Bone marrow (tissue), 2 donors: ENCODE measurements at regions not wholly inside any gene's neighbourhood (a gene's known extent, or its start where the extent isn't known, plus 50 kb on each side); places are given as distances from the start of the nearest gene placed in this dataset.
"Not testable (repeated sequence)": the region's sequence is repeated elsewhere in the genome, so short reads cannot be mapped to it uniquely, and the experiment has no call there.

ENCODE experiments used
- DNase-seq, 2 donors: peaks; one replicate each; lab custom pipeline; 2025; lab: John Stamatoyannopoulos, UW

DNA sequence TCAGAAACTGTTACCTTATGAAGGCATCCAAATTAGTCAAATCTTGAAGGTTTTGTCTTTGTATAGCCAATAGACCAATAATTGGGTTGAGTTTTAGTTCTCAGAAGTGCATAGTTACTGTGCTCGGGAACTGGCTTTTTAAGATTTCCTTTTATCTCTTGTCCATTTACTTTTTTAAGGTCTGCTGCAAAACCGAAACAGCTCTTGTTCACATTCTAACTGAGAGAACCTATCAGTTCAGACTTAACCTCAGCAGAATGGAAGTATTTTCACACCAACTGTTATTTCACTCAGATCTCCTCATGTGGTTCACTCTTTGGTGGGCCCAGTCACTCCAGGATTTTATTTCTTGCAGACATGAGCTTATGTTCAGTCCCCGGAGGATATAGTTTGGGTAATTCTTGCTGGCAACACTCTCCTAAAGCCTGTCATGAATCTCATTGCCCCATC is 55.5 kb downstream of the TPBG start:
- no peak for DNase-seq

DNA sequence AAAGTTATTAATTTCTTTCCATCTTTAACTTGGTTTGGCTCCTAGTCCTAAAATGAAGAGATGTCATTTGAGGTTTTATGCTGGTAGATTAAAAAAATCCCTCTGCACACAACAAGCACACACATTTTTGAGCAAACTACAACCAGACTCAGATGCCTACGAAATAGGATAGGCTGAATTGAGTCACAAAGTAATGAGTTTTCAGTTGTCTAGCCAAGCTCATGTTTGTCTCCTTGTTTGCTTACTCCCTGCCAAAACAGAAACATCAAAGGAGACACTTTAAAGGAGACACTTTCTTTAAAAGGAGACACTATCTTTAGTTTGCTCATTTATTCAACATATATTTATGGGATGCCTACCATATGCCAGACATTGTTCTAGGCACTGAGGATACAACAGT is 56.2 kb downstream of the TPBG start:
- DNase-seq: no peak

DNA sequence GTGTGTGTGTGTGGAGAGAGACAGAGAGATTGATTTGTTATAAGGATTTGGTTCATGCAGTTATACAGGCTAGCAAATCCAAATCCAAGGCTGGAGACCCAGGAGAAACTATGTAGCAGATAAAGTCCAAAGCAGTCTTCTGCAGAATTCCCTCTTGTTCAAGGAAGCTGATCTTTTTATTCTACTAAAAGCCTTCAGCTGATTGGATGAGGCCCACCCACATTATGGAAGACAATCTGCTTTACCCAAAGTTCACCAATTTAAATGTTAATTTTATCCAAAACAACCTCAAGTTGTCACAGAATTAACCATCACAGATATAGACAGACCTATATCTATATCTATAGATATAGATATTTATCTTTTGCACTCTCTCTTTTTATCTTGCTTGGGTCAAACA is 67.0 kb downstream of the TPBG start:
- no peak for DNase-seq

DNA sequence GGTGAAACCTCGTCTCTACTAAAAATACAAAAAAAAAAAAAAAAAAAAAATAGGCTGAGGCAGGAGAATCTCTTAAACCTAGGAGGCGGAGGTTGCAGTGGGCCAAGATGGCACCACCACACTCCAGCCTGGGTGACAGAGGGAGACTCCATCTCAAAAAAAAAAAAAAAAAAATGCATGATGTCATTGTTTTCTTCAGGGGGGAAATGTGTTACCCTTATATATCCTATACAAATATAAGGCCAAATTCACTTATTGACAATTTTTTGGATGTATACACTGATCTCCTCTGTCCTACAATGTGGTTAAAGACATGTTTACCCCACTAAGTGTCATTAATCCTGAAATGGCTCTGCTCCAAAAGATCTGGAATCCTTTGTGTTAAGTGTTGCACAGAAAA is 73.1 kb downstream of the TPBG start:
- no peak for DNase-seq

DNA sequence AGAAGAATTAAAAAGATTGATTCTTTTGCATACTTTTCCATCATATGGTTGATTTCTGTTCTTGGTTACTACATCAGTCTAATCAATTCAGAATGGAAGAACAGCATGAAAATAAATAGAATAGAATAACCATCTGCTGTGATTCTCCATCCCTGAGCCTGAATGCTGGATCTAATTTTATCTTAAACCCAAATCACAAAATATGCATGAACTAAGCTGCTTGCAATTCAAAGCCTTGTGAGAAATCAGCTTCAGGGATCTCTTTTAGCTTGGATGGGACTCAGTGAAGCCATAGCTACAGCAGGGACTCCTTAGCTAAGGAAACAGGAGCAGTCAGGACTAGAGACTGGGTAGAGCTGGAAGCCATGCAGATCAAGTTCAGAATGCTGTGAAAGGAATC is 74.1 kb downstream of the TPBG start:
- no peak for DNase-seq

DNA sequence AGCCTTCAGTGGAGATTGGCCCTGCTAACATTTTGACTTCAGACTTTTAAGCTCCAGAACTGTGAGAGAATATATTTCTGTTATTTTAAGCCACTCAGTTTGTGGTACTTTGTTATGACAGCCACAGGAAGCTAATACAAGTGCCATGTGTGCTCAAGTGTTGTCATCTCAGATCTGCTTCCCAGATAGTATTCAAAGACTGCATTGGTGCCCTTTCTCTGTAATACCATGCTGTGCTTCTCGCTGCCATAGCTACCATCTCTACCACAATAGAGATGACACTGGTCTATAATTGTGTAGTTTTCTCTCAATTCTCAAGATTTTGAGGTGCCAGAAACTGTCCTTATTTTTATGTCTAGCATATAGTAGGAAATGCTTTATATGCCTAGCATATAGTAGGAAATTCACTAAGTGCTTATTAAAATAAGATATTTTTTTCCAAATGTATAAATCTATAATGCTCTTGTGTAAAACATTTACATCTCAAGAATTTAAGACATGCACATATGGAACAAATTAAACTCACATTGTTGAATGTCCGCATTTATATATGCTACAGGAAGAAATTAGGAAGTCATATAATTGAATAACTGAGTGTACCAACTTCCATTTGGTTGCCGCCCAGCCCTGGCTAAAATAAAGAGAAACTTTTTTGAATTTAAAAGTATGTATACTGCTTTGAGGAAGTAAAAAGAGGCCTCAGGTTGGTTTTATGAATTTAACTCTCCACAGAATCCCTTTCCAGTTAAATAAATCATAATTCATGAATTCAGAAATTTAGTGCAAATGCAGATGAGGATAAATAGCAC is 77.6 kb downstream of the TPBG start:
- DNase-seq: no peak

DNA sequence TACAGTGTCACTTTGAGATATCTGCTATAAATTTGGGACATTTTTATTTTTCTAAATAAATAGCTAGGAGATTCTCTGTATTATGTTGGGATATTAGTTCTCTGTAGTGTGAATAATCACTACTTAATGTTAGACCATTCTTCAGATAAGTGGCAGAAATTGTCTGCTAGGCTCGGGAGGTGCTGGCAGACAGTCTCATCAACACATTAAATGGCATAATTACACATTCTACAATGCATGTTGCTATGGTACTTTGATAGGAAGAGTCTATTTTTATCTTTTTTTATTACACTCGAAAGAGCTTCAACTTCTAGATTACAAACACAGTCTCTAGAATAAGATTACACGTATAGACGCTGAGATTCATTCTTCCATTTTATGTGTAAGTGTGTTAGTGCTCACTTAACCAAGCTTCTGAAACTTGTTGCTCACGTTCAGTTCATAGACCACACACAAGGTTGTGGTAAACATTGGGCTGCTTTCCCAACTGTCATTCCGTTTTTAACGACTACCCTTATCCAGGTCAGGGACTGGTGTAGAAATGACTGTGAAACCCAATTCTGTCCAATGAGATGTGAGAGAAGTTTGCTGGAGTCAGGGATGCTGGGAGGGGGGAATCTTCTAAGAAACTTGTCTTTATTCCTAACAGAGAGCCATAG is 78.6 kb downstream of the TPBG start:
- DNase-seq: no peak

DNA sequence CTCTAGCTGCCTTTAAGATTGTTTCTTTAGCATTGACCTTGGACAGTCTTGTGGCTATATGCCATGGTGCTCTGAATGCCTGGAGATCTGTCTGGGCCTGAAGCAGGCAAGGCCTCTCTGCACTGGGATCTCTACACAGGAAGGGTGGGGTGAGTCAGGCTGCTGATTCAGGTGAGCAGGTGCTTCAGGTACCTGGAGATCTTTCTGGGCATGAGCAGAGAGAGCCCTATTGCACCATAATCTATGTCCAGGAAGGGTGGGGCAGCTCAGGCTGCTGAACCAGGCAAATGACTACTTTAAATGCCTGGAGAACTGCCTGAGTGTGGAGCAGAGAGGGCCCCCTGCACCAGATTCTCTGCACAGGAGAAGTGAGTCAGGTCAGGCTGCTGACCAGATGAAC is 94.5 kb downstream of the TPBG start:
- no peak for DNase-seq

DNA sequence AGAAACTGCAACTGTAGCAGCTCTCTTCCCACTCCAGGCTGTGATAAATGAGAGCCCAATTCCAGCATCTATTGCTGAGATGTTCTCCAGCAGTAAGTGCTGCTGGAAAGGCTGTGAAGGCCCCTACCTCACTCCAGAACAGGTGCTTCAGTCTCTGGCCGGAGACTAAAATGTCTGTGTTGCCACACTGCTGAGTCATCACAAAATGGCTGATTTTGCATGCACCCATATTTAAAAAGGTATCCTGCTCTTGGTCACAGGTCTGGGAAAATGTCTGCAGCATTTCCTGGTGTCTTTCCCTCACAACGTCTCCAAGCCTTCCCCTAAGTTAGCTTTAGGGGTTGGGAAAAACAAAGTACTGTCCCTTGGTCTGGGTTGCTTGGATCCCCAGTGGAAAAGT is 95.1 kb downstream of the TPBG start:
- DNase-seq: no peak

DNA sequence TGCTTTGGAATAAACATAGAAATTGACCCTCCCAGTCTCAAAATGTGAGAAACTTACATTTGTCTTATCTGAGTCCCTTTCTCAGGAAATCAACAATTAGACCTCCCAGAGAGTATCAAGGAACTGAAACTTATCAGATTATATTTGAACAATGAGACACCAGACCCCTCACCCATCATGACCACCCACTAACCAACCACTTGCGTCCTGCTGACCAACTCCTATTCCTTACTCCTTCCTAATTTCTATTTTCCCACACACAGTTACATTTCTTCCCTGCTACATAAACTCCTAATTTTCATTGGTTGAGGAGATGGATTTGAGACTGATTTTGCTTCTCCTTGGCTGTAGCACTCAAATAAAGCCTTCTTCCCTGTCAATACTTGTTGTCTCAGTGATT is 97.9 kb downstream of the TPBG start:
- no peak for DNase-seq

DNA sequence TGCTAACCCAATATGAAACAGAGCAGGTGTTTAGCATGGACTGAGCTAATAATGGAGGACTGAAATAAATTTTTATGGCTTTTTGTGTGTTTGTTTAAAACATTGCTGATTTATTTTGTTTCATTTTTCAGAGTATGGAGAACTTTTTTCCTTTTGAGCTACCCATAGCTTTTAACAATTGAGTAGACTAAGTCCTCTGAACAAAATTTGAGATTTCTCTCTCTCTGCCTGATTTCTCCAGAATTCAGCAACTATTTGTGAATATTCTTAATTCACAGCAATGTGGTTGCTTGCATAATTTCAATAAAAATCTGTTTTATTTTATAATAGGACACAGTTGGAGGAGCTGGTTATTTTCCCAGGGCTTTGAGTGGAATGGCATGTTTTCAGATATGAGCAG is 103.7 kb downstream of the TPBG start:
- DNase-seq: no peak

DNA sequence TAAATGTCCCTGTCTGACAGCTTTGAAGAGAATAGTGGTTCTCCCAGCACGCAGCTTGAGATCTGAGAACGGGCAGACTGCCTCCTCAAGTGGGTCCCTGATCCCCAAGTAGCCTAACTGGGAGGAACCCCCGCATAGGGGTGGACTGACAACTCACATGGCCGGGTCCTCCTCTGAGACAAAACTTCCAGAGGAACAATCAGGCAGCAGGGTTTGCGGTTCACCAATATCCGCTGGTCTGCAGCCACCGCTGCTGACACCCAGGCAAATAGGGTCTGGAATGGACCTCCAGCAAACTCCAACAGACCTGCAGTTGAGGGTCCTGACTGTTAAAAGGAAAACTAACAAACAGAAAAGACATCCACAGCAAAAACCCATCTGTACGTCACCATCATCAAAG is 106.5 kb downstream of the TPBG start:
- not testable (repeated sequence) for DNase-seq

DNA sequence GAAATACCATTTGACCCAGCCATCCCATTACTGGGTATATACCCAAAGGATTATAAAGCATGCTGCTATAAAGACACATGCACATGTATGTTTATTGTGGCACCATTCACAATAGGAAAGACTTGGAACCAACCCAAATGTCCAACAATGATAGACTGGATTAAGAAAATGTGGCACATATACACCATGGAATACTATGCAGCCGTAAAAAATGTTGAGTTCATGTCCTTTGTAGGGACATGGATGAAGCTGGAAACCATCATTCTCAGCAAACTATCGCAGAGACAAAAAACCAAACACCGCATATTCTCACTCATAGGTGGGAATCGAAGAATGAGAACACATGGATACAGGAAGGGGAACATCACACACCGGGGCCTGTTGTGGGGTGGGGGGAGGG is 111.5 kb downstream of the TPBG start:
- DNase-seq: not testable (repeated sequence)

DNA sequence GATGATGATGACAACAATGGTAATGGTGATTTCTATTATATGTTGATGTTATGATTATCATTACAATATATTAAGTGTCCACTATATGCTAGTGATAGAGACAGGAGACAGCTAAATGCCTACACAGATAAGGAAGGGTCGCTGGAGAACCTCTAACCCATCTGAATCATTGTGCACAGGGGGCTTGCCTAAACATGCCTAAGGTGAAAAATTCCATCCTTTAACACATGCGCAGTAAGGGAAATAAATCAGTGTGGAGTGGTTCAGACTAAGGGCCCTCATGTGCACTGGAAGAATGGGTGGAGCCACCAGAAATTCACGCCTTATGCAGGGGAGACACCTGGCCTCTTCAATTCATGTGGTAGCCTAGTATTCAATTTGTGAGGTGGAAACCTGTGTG is 120.4 kb downstream of the TPBG start:
- DNase-seq: no peak

DNA sequence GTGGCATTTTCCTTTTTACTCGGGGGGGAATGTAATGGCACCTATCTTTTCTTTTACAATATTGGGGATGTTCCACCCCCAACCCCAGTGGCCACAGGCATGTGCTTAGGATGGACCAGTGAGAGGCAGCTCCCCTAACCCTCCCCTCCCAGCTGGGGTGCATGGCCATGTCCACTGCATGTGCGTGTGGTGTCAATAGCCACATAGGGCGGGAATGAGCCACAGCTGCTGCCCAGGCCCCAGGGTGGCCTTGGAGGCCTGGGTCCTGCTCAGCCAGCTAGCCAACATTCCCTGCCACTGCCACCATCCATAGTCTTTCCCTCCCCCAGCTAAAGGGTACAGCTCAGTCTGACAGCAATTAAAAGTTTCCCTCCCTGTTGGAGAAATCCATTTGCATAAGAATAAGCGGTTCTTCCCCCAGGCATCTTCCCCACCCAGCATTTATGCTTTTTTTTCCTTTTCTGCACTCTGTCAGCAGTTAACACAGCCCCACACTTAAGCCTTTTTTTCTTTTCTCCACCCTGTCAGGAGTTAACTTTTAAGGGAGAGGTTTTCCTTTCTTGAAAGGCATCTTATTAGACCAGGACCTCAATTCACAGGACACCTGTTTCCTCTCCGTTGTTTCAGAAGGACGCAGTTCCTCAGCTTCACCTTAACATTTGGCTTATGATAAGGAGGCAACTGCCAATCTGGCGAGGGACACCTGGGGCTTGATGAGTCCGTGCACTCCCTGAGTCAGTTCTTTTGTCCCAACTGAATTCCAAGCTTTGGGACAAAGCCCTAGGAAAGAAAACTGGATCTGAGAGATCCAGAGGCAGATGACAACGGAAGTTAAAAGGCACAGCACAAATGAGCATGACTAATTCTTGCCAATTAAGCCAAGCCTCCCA is 121.4 kb downstream of the TPBG start:
- no peak for DNase-seq

DNA sequence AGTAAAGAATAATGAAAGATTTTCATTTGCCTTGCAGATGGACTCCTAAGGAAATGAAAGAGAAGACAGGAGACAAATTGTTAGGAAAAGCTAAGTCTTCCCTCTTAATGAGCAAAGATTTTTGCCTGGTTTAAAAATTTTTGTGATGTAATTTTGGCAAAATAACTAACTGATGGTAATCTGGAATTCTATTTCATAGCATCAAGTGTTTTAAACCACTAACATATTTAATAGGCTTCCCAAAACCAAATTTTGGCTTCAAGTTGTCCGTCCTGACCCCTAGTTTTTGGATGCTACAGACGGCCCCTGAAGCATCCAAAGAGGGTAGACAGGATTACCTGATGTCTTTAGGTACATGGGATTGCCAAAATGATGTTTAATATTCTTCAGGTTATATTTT is 124.3 kb downstream of the TPBG start:
- DNase-seq: no peak

DNA sequence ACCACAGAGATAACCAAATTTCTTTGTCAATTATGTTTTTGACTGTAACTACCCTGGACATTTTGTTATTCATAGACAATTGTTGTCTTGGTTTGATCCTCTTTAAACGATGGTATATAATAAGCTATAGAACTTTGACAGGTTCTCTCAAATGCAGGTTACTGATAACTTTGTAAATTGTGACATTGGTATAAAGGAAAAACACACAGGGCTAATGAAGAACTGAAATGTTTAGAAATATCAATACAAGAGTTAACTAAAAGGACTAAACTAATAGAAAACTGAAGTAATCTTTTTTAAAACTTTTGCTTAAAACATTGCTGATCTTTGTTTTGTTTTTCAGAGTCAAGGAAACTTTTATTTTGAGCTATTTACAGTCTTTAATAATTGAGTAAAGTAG is 124.8 kb downstream of the TPBG start:
- DNase-seq: no peak

DNA sequence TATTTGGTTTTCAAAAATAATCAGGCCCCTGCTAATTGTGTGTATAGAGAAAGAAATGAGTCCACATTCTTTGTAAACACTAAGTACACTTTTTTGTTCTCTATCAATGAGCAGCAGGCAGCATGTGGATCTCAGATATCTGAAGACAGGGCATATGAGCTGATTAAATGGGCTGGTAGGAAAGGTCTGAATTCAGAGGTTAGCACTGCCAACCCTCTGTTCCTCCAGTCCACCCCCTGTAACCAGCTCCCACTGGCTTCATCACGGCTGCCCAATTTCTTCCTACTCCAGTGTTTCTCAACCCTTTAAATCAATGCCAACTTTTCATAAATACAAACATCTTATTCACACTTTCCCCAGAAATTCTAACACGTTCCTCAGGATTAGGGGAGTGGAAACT is 128.5 kb downstream of the TPBG start:
- DNase-seq: no peak

DNA sequence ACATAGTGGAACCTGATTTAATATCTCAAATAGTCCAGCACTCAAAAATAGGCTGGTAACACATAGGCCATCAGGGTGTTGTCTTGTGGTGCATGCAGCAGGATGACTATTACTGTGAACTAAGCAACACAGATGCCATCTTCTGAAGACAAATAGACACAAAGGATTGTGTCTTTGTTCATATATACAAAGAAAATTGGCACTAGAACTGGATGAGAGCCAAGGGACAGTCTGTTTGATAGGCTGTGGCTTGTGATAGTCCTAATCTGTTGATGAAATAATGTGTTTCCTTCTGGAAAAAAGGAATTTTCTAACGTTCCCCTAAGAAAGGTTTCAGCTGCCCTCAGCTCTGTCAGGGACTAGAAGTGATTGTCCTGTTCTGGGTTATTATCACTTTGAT is 129.8 kb downstream of the TPBG start:
- no peak for DNase-seq

DNA sequence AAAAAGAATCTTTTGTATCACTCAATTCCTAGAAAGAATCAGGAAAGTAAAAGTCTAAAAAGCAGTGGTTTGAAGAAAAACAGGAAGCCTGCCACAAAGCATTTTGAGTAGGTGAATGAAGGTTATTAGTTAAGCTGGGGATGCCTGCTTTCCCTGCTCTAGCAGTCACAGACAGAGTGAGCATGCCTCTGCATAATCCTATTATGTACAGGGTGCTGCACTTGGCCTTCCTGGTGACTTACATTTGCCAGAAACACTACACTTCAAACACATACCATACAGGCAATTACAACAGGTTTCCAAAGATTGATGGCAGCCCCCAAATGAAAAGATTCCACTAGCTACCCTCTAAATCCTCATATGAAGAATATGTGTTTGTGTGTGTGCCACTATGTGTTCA is 130.8 kb downstream of the TPBG start:
- no peak for DNase-seq

DNA sequence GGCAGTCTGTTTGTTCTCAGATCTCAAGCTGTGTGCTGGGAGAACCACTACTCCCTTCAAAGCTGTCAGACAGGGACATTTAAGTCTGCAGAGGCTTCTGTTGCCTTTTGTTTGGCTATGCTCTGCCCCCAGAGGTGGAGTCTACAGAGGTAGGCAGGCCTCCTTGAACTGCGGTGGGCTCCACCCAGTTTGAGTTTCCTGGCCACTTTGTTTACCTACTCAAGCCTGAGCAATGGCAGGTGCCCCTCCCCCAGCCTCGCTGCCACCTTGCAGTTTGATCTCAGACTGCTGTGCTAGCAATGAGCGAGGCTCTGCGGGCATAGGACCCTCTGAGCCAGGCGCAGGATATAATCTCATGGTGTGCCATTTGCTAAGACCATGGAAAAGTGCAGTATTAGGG is 138.3 kb downstream of the TPBG start:
- DNase-seq: not testable (repeated sequence)

DNA sequence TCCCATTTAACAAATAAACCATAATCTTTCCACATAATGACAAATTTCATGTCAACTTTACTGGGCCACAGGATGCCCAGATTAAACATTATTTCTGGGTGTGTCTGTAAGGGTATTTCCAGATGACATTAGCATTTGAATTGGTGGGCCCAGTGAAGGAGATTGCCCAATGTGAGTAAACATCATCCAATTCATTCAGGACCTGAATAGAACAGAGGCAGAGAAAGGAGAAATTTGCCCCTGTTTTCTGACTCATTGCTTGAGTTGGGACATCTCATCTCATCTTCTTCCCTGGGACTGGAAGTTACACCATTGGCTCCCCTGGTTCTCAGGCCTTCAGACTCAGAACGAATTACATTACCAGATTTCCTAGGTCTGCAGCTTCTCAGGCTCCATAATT is 142.9 kb downstream of the TPBG start:
- no peak for DNase-seq

DNA sequence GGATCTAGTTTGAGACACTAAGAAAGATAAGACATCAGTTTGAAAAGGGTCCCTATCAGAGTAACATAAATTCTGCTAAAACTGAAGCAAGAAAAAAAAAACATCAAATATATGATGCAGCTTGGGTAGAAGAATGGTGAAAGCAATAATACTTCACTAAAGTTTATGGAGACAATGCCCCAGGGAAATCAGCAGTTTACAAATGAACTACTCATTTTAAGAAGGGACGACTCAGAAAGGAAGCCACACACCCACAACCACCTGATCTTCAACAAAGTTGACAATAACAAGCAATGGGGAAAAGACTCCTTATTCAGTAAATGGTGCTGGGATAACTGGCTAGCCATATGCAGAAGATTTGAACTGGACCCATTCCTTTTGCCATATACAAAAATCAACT is 143.5 kb downstream of the TPBG start:
- no peak for DNase-seq
